ENCODE measurements at regions not wholly inside any gene's neighbourhood (a gene's known extent, or its start where the extent isn't known, plus 50 kb on each side); places are given as distances from the start of the nearest gene placed in this dataset.

DNA sequence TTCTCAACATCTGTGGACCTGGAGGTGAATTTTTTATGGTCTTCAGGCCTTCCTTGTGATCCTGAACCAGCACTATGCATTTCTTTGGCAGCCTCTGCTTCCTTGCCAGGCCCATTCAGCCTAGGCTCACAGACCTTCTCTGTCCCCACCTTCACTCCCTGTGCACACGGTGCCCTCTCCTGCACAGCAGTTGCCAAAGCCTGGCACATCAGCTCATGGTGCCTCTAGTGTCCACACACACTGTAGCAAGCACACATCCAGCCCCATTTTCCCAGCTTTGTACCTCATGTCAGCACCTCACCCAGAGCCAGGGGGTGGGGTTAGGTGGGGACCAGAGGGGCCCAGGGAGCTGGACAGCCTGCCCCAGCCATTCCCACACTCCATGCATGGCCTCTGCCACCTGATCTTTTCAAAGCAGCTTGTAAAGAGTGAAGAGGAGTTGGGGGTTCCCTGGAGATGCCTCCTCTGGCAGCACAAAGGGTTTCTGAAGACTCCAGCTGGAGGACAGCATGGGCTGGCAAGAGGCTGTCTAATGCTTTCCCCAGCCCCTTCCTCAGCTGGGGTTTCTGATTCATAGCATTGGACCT is 57.9 kb upstream of the TMEM72 start:
- H3K36me3 Mint-ChIP-seq: no peaks in the 10 kb centered on the region
- H3K27me3 Mint-ChIP-seq: no peaks in the 10 kb centered on the region
- no peak overlapping the region for H3K27ac Mint-ChIP-seq
- no peaks in the 10 kb centered on the region for H3K9me3 Mint-ChIP-seq
- H3K4me1 Mint-ChIP-seq: no peaks in the 10 kb centered on the region
- H3K4me3 Mint-ChIP-seq: no peak overlapping the region

DNA sequence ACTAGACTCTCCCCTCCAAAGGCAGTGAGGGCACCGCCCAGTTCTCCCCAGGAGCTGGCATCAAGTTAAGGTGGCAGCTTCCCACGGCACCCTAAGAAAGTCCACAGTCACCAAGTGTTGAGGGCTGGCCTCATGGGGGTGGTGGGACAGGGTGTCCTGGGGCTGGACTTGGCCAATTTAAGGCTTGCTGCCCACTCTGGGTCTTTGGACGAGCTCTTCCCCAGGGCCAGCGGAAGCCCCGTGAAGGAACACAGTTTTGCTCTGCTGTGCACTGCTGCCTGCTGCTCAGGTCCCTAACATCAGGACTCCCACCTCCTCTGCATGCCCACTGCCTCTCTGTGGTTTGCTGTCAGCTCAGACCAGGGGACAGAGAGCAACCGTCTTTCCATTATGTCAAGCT is 57.3 kb upstream of the TMEM72 start:
- Mint-ChIP-seq H3K36me3 (no peaks in the 10 kb centered on the region), H3K4me3 (no peak overlapping the region)

DNA sequence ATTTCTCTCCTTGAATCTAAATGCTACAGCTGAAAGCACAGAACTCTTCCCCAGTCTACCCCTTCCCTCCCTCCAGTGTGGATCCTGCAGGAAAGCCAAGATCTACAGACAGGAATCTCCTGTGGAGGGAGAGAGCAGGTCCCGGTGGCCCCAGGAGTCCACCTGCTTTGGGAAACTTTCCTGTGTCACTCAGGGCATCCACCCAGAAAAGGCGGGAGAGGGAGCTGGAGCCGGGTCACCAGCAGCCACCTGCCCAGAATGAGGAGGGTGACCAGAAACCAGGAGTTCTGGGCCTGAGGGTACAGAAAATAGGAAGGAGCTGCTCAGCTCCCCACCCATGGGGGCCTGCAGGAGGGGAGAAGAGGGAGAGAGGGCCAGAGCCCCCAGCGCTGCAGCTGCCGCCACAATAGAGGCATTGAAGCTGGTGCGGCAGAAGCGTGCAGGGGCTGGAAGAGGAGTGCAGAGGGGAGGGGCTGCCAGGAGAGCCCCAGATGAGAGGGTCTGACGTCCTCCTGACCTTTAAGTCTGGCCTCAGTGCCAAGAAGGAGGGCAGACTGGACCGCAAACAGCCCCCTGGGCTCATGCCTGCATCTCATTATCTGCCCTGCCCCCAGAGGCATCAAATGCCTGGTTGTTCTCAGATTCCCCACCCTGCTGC is 56.3 kb upstream of the TMEM72 start:
- Mint-ChIP-seq H3K27ac (no peak overlapping the region), H3K4me3 (no peak overlapping the region), H3K27me3 (no peaks in the 10 kb centered on the region), H3K9me3 (no peaks in the 10 kb centered on the region), H3K4me1 (no peaks in the 10 kb centered on the region), H3K36me3 (no peaks in the 10 kb centered on the region)

More for the DNA sequence above, 57.3 kb upstream of the TMEM72 start:
- Mint-ChIP-seq H3K27me3 (no peaks in the 10 kb centered on the region), H3K9me3 (no peaks in the 10 kb centered on the region), H3K4me1 (no peaks in the 10 kb centered on the region), H3K27ac (no peak overlapping the region)

DNA sequence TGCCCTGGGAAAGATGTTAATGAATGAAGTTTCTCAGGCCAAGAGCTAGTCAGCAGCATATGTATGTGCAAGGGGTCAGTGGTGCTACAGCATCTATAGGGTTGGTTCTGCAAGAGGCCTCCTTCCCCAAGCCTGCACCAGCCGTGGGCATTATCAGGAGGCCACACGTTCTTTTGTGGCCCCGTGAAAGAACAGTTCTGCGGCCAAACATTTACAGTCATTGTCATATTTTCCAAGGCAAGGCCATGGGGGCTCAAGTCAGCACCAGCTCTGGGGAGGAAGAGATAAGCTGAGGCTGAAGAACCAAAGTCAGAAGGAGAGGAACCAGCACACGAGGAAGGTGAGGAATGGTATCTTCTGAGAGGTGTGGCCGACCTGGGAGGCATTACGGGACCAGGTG is 54.4 kb upstream of the TMEM72 start:
- Mint-ChIP-seq H3K27ac (no peak overlapping the region), H3K36me3 (no peaks in the 10 kb centered on the region), H3K27me3 (no peaks in the 10 kb centered on the region), H3K9me3 (no peaks in the 10 kb centered on the region), H3K4me1 (no peaks in the 10 kb centered on the region), H3K4me3 (no peak overlapping the region)

DNA sequence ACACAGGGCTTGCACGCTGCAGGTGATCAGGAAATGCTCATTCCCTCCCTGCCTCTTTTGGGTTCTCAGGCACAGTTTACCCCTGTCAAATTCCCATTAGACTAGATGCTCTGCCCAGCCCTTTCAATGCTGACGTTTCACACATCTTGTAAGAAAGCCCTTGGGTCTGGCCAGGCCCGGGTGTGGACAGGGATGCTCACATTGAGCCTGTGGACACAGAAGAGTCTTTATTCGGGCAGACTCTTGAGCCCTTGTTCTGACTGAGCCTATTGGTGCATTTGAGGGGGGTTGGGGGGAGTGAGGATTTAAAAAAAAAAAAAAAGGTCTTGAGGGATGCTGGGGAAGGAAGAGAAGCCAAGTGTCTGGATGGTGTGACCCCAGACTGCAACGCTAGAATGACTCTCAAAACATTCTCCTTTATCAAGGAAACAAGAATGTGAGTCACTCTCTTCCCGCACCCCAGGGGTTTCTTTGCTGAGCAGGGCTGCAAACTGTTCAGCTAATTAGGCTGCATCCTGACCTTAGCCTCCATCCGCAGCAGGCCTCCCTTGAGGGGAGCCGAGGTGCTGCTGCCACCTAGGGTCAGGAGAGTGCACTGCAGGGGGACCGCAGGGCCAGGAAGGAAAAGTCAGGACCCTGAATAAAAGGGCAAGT is 53.6 kb upstream of the TMEM72 start:
- Mint-ChIP-seq H3K4me3 (no peak overlapping the region), H3K4me1 (no peaks in the 10 kb centered on the region), H3K36me3 (no peaks in the 10 kb centered on the region), H3K9me3 (no peaks in the 10 kb centered on the region), H3K27ac (no peak overlapping the region), H3K27me3 (peaks cover 3% of the 10 kb centered on the region)

DNA sequence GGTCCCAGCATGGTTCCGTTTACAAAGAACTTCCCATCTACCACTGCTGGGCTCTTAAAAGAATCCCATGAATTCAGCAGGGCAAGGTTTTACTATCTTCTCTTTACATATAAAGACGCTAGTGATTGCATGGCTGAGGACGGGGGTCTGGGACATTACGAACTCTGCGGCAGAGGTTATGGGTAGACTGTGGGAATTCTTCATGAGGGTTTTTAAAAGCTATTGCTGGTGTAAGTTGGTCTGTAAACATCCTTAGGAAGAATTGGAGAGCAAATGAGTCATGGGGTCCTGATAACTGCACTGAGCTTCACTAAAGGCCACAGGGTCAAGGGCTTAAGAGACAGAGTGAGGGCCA is 53.1 kb upstream of the TMEM72 start:
- Mint-ChIP-seq H3K27me3 (peaks cover 3% of the 10 kb centered on the region), H3K27ac (no peak overlapping the region)

DNA sequence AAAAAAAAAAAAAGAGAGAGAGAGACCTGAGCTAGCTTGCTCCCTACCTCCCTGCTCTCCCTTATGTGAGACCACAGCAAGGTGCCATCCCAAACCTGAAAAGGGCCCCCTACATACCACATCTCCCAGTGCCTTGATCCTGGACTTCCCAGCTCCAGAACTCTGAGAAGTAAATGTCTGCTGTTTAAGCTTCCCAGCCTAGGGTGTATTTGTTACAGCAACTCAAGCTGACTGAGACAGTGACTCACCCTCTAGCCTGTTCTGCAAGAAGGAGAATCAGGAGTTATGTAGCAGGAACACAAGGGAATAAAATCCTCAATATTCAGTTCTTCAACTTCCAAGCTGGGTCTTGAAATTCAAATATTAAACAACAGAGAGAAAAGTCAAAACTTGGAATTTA is 52.1 kb upstream of the TMEM72 start:
- H3K4me3 Mint-ChIP-seq: no peak overlapping the region
- H3K27ac Mint-ChIP-seq: no peak overlapping the region
- H3K27me3 Mint-ChIP-seq: peaks cover 7% of the 10 kb centered on the region
- H3K4me1 Mint-ChIP-seq: peaks cover 4% of the 10 kb centered on the region
- no peaks in the 10 kb centered on the region for H3K9me3 Mint-ChIP-seq
- no peaks in the 10 kb centered on the region for H3K36me3 Mint-ChIP-seq

More for the DNA sequence above, 53.1 kb upstream of the TMEM72 start:
- H3K9me3 Mint-ChIP-seq: no peaks in the 10 kb centered on the region
- H3K4me3 Mint-ChIP-seq: no peak overlapping the region
- H3K4me1 Mint-ChIP-seq: no peaks in the 10 kb centered on the region
- no peaks in the 10 kb centered on the region for H3K36me3 Mint-ChIP-seq

DNA sequence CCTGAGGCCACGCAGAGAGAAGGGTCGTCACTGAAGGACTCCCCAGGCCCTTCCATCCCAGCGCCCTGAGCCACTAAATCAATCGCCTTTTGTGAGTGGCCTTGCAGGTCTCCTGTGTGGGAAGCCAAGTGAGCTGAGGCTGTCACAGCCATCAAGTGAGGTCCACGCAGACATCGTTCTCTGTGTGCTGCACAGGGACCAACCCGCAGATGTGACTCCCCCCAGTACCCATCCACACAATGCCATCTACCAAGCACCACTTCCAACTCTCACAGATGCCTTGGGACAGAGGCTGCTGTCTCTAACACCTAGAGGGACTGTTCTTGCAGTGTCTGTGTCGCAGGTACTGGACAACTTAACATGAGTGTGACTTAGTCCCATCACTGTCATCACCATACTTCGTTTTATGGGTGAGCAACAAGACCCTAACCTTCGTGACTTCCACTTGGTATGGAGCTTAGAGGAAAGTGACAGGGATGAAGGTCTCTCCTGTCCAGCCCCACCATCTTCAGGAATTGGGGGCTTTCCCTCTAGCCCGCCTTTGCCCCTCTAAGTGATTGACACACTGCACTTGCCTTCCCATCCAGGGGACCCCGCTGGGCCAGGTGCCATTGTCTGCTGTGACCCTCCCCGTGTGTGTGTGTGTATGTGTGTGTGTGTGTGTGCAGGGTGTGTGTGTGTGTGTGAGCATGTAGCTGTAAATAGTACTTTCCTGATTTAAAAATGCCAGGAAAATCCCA is 51.4 kb upstream of the TMEM72 start:
- H3K27me3 Mint-ChIP-seq: peaks cover 11% of the 10 kb centered on the region
- no peak overlapping the region for H3K4me3 Mint-ChIP-seq
- no peaks in the 10 kb centered on the region for H3K36me3 Mint-ChIP-seq
- H3K4me1 Mint-ChIP-seq: peaks cover 11% of the 10 kb centered on the region
- H3K9me3 Mint-ChIP-seq: no peaks in the 10 kb centered on the region
- H3K27ac Mint-ChIP-seq: no peak overlapping the region

DNA sequence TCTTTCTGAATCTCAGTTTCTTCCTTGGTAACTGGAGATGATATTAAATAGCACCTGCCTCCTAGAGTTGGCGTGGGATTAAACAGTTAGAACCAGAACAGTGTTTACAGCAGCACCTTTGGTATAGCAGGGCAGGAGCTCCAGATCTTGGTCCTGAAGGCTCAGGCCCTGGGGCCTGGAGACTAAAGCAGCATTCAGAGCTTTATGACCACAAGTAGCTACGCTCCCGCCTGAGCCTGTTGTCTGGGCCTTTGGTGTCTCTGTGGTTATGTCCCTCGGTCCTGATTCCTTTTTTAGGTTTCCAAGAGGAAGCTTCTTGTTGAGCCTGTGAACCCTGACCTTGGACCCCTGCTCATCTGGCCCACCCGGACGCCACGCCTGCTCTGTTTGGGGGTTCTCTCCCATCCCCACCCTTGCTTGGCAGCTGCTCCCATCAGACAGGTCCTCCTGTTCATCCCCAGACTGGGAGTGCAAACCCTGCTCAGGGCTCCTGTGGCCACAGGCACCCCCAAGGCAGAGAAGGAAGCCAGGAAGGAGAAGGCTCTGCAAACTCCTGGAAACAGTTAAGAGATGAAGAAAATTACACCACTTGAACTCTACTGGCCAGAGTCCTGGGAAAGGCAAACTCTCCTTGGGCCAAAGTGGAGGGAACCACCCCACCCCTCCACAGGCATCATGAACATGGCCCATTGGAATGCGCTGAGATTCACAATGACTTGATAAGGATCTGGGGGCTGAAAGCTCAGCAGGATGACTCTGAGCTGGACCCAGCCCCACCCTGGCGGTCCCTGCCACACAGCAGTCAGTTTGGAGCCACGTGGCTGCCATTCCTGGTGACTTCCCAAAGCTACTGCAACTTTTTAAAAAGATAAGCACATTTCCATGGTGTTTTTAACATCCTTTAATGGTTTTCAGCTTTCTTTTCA is 50.1 kb upstream of the TMEM72 start:
- peaks cover 15% of the 10 kb centered on the region for H3K4me1 Mint-ChIP-seq
- H3K36me3 Mint-ChIP-seq: no peaks in the 10 kb centered on the region
- no peak overlapping the region for H3K4me3 Mint-ChIP-seq
- peaks cover 18% of the 10 kb centered on the region for H3K27me3 Mint-ChIP-seq
- H3K9me3 Mint-ChIP-seq: no peaks in the 10 kb centered on the region
- H3K27ac Mint-ChIP-seq: no peak overlapping the region
